Activated T-cell treated with anti-CD3 and anti-CD28 coated beads, Interleukin-2, amount 50 U/mL, for 24 hours (primary cell): ENCODE measurements at regions not wholly inside any gene's neighbourhood (a gene's known extent, or its start where the extent isn't known, plus 50 kb on each side); places are given as distances from the start of the nearest gene placed in this dataset.
"Not testable (repeated sequence)": the region's sequence is repeated elsewhere in the genome, so short reads cannot be mapped to it uniquely, and the experiment has no call there.

Experiments used
- DNase-seq: peaks from one replicate; pipeline ENCODE4 v3.0.0-alpha.2; 2020
- H3K27ac Mint-ChIP-seq: 2 replicates; pipeline ENCODE4 v1.8.0; 2020; ENCODE audit warnings: mild to moderate bottlenecking, mixed read lengths
- H3K27me3 Mint-ChIP-seq: 2 replicates; pipeline ENCODE4 v1.8.0; 2020; ENCODE audit warnings: mixed read lengths
- H3K36me3 Mint-ChIP-seq: 2 replicates; pipeline ENCODE4 v1.8.0; 2020; ENCODE audit warnings: low read depth, mixed read lengths
- H3K4me1 Mint-ChIP-seq: 2 replicates; pipeline ENCODE4 v1.8.0; 2020; ENCODE audit warnings: low read depth, mixed read lengths
- H3K4me3 Mint-ChIP-seq: 2 replicates; pipeline ENCODE4 v1.8.0; 2020; ENCODE audit warnings: mild to moderate bottlenecking, moderate library complexity, mixed read lengths
- H3K9me3 Mint-ChIP-seq: 2 replicates; pipeline ENCODE4 v1.8.0; 2020; ENCODE audit warnings: mixed read lengths

GRCh38 chr6:99668036-99668705 is 61.5 kb downstream of the PRDM13 start:
- Mint-ChIP-seq H3K4me3 (no peak overlapping the region), H3K9me3 (no peaks in the 10 kb centered on the region), H3K36me3 (no peaks in the 10 kb centered on the region), H3K4me1 (no peaks in the 10 kb centered on the region), H3K27me3 (peaks cover 8% of the 10 kb centered on the region), H3K27ac (no peak overlapping the region)
- no peak for DNase-seq

- H3K36me3 Mint-ChIP-seq = no peaks in the 10 kb centered on the region
- H3K4me1 Mint-ChIP-seq = no peaks in the 10 kb centered on the region
- no peak overlapping the region for H3K27ac Mint-ChIP-seq
- no peak overlapping the region for H3K4me3 Mint-ChIP-seq
- H3K27me3 Mint-ChIP-seq = peaks cover 53% of the 10 kb centered on the region
- no peak for DNase-seq
- H3K9me3 Mint-ChIP-seq = peaks cover 3% of the 10 kb centered on the region
Observed at GRCh38 chr6:99689916-99690685, 83.5 kb downstream of the PRDM13 start.

- H3K4me3 Mint-ChIP-seq, H3K36me3 Mint-ChIP-seq, H3K27ac Mint-ChIP-seq, DNase-seq, H3K4me1 Mint-ChIP-seq, H3K9me3 Mint-ChIP-seq: not testable (repeated sequence)
- H3K27me3 Mint-ChIP-seq = peaks cover 42% of the 10 kb centered on the region
Observed at GRCh38 chr6:99702287-99702686, 95.7 kb downstream of the PRDM13 start.

- peaks cover 4% of the 10 kb centered on the region for H3K27me3 Mint-ChIP-seq
- H3K9me3 Mint-ChIP-seq = no peaks in the 10 kb centered on the region
- H3K4me3 Mint-ChIP-seq = no peak overlapping the region
- no peak overlapping the region for H3K27ac Mint-ChIP-seq
- DNase-seq = no peak
- H3K4me1 Mint-ChIP-seq = no peaks in the 10 kb centered on the region
- no peaks in the 10 kb centered on the region for H3K36me3 Mint-ChIP-seq
Observed at GRCh38 chr6:99709062-99709461, 102.4 kb downstream of the PRDM13 start.

- peaks cover 6% of the 10 kb centered on the region for H3K27me3 Mint-ChIP-seq
- no peaks in the 10 kb centered on the region for H3K36me3 Mint-ChIP-seq
- H3K4me3 Mint-ChIP-seq = no peak overlapping the region
- no peaks in the 10 kb centered on the region for H3K4me1 Mint-ChIP-seq
- DNase-seq = no peak
- peaks cover under 1% of the 10 kb centered on the region for H3K9me3 Mint-ChIP-seq
- H3K27ac Mint-ChIP-seq = no peak overlapping the region
Observed at GRCh38 chr6:99711302-99711701, 104.7 kb downstream of the PRDM13 start.

GRCh38 chr6:99711925-99712324 is 105.3 kb downstream of the PRDM13 start:
- no peaks in the 10 kb centered on the region for H3K36me3 Mint-ChIP-seq
- H3K4me1 Mint-ChIP-seq = no peaks in the 10 kb centered on the region
- no peak for DNase-seq
- H3K27me3 Mint-ChIP-seq = peaks cover 11% of the 10 kb centered on the region
- peaks cover 6% of the 10 kb centered on the region for H3K9me3 Mint-ChIP-seq
- no peak overlapping the region for H3K4me3 Mint-ChIP-seq
- no peak overlapping the region for H3K27ac Mint-ChIP-seq

GRCh38 chr6:99712519-99712918 is 105.9 kb downstream of the PRDM13 start:
- Mint-ChIP-seq H3K4me1 (no peaks in the 10 kb centered on the region), H3K36me3 (no peaks in the 10 kb centered on the region), H3K27ac (no peak overlapping the region), H3K9me3 (peaks cover 7% of the 10 kb centered on the region), H3K4me3 (no peak overlapping the region), H3K27me3 (peaks cover 13% of the 10 kb centered on the region)
- no peak for DNase-seq

- H3K4me3 Mint-ChIP-seq, H3K9me3 Mint-ChIP-seq, H3K36me3 Mint-ChIP-seq, DNase-seq, H3K4me1 Mint-ChIP-seq, H3K27ac Mint-ChIP-seq: not testable (repeated sequence)
- peaks cover 46% of the 10 kb centered on the region for H3K27me3 Mint-ChIP-seq
Observed at GRCh38 chr6:99722043-99722442, 115.4 kb downstream of the PRDM13 start.

GRCh38 chr6:99730237-99730636 is 123.6 kb downstream of the PRDM13 start:
- peaks cover 14% of the 10 kb centered on the region for H3K27me3 Mint-ChIP-seq
- H3K9me3 Mint-ChIP-seq, H3K36me3 Mint-ChIP-seq: not testable (repeated sequence)

GRCh38 chr6:99736302-99736701 is 129.7 kb downstream of the PRDM13 start:
- H3K27me3 Mint-ChIP-seq = peaks cover 48% of the 10 kb centered on the region
- no peak for DNase-seq
- H3K9me3 Mint-ChIP-seq = no peaks in the 10 kb centered on the region
- no peak overlapping the region for H3K4me3 Mint-ChIP-seq
- H3K27ac Mint-ChIP-seq = no peak overlapping the region
- H3K4me1 Mint-ChIP-seq = peaks cover 2% of the 10 kb centered on the region
- H3K36me3 Mint-ChIP-seq = no peaks in the 10 kb centered on the region

More at GRCh38 chr6:99730237-99730636, 123.6 kb downstream of the PRDM13 start:
- not testable (repeated sequence) for H3K4me3 Mint-ChIP-seq, DNase-seq, H3K27ac Mint-ChIP-seq, H3K4me1 Mint-ChIP-seq

GRCh38 chr6:99739526-99739925 is 132.9 kb downstream of the PRDM13 start:
- Mint-ChIP-seq H3K4me3 (no peak overlapping the region), H3K27me3 (peaks cover 62% of the 10 kb centered on the region), H3K36me3 (no peaks in the 10 kb centered on the region), H3K9me3 (no peaks in the 10 kb centered on the region), H3K27ac (no peak overlapping the region), H3K4me1 (no peaks in the 10 kb centered on the region)
- no peak for DNase-seq

- Mint-ChIP-seq H3K36me3 (no peaks in the 10 kb centered on the region), H3K9me3 (no peaks in the 10 kb centered on the region), H3K4me1 (no peaks in the 10 kb centered on the region), H3K4me3 (no peak overlapping the region), H3K27ac (no peak overlapping the region), H3K27me3 (peaks cover 67% of the 10 kb centered on the region)
- no peak for DNase-seq
Observed at GRCh38 chr6:99741092-99741491, 134.5 kb downstream of the PRDM13 start.

GRCh38 chr6:99743647-99744046 is 137.0 kb downstream of the PRDM13 start:
- Mint-ChIP-seq H3K4me3 (no peak overlapping the region), H3K27ac (no peak overlapping the region), H3K4me1 (no peaks in the 10 kb centered on the region), H3K36me3 (no peaks in the 10 kb centered on the region), H3K27me3 (peaks cover 61% of the 10 kb centered on the region), H3K9me3 (no peaks in the 10 kb centered on the region)
- no peak for DNase-seq

GRCh38 chr6:99745651-99746050 is 139.0 kb downstream of the PRDM13 start:
- no peak for DNase-seq
- no peak overlapping the region for H3K27ac Mint-ChIP-seq
- no peaks in the 10 kb centered on the region for H3K9me3 Mint-ChIP-seq

GRCh38 chr6:99746261-99746895 is 139.7 kb downstream of the PRDM13 start:
- H3K27me3 Mint-ChIP-seq = peaks cover 45% of the 10 kb centered on the region
- DNase-seq = peak; percentile 37
- no peak overlapping the region for H3K27ac Mint-ChIP-seq
- no peaks in the 10 kb centered on the region for H3K9me3 Mint-ChIP-seq
- no peak overlapping the region for H3K4me3 Mint-ChIP-seq
- no peaks in the 10 kb centered on the region for H3K4me1 Mint-ChIP-seq
- H3K36me3 Mint-ChIP-seq = no peaks in the 10 kb centered on the region

More at GRCh38 chr6:99745651-99746050, 139.0 kb downstream of the PRDM13 start:
- no peaks in the 10 kb centered on the region for H3K4me1 Mint-ChIP-seq
- H3K27me3 Mint-ChIP-seq = peaks cover 50% of the 10 kb centered on the region
- H3K36me3 Mint-ChIP-seq = no peaks in the 10 kb centered on the region
- H3K4me3 Mint-ChIP-seq = no peak overlapping the region
